GM18520 (cell line): ENCODE measurements at regions not wholly inside any gene's neighbourhood (a gene's known extent, or its start where the extent isn't known, plus 50 kb on each side); places are given as distances from the start of the nearest gene placed in this dataset.
"Not testable (repeated sequence)": the region's sequence is repeated elsewhere in the genome, so short reads cannot be mapped to it uniquely, and the experiment has no call there.

Experiments
- ATAC-seq: cut with Tn5 transposase; IDR thresholded peaks from one replicate; pipeline ENCODE4 v1.9.1; 2021; ENCODE audit not compliant: unreplicated experiment

GRCh38 chr11:21625982-21626381 is 566.9 kb upstream of the ANO5 start:
- ATAC-seq, result no peak

- ATAC-seq, result no peak
Observed at GRCh38 chr11:21628641-21629040, 564.2 kb upstream of the ANO5 start.

GRCh38 chr11:21630934-21631478 is 561.9 kb upstream of the ANO5 start:
- ATAC-seq, result no peak

GRCh38 chr11:21631991-21632390 is 560.9 kb upstream of the ANO5 start:
- no peak for ATAC-seq

- no peak for ATAC-seq
Observed at GRCh38 chr11:21634491-21634890, 558.4 kb upstream of the ANO5 start.

GRCh38 chr11:21634956-21635355 is 557.9 kb upstream of the ANO5 start:
- no peak for ATAC-seq

- ATAC-seq, result no peak
Observed at GRCh38 chr11:21635394-21636145, 557.3 kb upstream of the ANO5 start.

- ATAC-seq, result no peak
Observed at GRCh38 chr11:21636561-21636960, 556.3 kb upstream of the ANO5 start.

GRCh38 chr11:21640491-21640890 is 552.4 kb upstream of the ANO5 start:
- no peak for ATAC-seq

GRCh38 chr11:21641869-21642268 is 551.0 kb upstream of the ANO5 start:
- ATAC-seq, result no peak

GRCh38 chr11:21646351-21646750 is 546.5 kb upstream of the ANO5 start:
- ATAC-seq, result no peak

GRCh38 chr11:21650961-21651360 is 541.9 kb upstream of the ANO5 start:
- ATAC-seq, result no peak

GRCh38 chr11:21653951-21654421 is 538.9 kb upstream of the ANO5 start:
- no peak for ATAC-seq

- no peak for ATAC-seq
Observed at GRCh38 chr11:21656065-21656464, 536.8 kb upstream of the ANO5 start.

GRCh38 chr11:21658654-21659193 is 534.2 kb upstream of the ANO5 start:
- ATAC-seq, result no peak

- ATAC-seq, result not testable (repeated sequence)
Observed at GRCh38 chr11:21659377-21659776, 533.5 kb upstream of the ANO5 start.

- no peak for ATAC-seq
Observed at GRCh38 chr11:21659961-21660360, 532.9 kb upstream of the ANO5 start.

- no peak for ATAC-seq
Observed at GRCh38 chr11:21675049-21675616, 517.8 kb upstream of the ANO5 start.

GRCh38 chr11:21687643-21688042 is 505.2 kb upstream of the ANO5 start:
- ATAC-seq, result no peak

GRCh38 chr11:21704539-21704938 is 488.3 kb upstream of the ANO5 start:
- ATAC-seq, result no peak

GRCh38 chr11:21707116-21707739 is 485.7 kb upstream of the ANO5 start:
- no peak for ATAC-seq

- ATAC-seq, result no peak
Observed at GRCh38 chr11:21710809-21711208, 482.1 kb upstream of the ANO5 start.
